Skeletal muscle satellite cell (primary cell): ENCODE measurements at regions not wholly inside any gene's neighbourhood (a gene's known extent, or its start where the extent isn't known, plus 50 kb on each side); places are given as distances from the start of the nearest gene placed in this dataset.

Source experiments
- H3K27me3 ChIP-seq: 2 replicates; pipeline ENCODE4 v1.7.0; 2013; ENCODE audit warnings: low read length; ENCODE audit not compliant: control insufficient read depth, insufficient read depth
- H3K36me3 ChIP-seq: 2 replicates; pipeline ENCODE4 v1.7.0; 2013; ENCODE audit warnings: mild to moderate bottlenecking, control low read depth, low read length; ENCODE audit not compliant: insufficient read depth
- H3K4me1 ChIP-seq: 2 replicates; pipeline ENCODE4 v1.7.0; 2013; ENCODE audit warnings: low read length; ENCODE audit not compliant: control insufficient read depth, insufficient read depth
- H3K4me2 ChIP-seq: 2 replicates; pipeline ENCODE4 v1.7.0; 2013; ENCODE audit warnings: mild to moderate bottlenecking, low read length
- H3K4me3 ChIP-seq: 2 replicates; pipeline ENCODE4 v1.7.0; 2013; ENCODE audit warnings: low read length
- H3K9ac ChIP-seq: 2 replicates; pipeline ENCODE4 v1.7.0; 2013; ENCODE audit warnings: mild to moderate bottlenecking, low read depth, low read length, moderate library complexity
- H3K9me3 ChIP-seq: replicated peaks from 2 replicates; pipeline ENCODE4 v1.7.0; 2013; ENCODE audit warnings: mild to moderate bottlenecking, control low read depth, low read length

DNA sequence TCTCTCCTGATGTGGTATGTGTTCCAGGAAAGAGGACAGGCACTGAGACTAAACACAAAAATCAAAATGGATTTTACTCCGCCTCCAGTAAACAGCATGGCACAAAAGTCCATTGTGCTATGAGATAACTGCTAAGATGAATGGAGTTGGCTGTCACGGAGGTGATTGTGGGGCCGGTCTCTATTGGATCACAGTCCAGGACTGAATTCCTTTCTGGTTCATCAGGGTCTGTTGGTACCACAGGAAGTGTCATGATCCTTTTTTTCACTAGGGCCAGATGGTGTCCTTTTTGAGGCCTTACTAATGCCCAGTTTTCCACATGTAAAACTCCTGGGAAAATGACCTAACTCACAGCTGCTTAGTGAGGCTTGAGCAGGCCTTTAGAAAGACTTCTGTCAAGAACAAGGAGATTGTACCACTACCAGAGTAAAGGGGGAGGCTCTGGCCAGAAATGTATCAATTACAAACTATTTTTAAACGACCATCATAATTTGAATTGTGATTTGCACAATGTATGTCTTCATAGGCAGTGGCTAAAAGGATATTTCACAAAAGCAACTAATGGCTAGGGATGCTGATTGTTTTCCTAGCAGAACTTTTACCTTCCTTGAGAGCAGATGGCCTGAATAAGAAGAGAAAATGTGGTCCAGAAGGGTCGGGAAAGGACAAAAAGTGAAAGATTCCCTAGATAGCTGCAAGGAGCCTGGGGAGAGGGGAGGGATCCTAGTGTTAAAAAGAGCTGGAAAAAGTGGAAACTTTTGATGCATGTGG is 192.2 kb upstream of the POU3F2 start:
- H3K4me1 ChIP-seq = peaks cover 4% of the 10 kb centered on the region
- H3K4me3 ChIP-seq = no peak overlapping the region
- no peak overlapping the region for H3K9ac ChIP-seq
- no peaks in the 10 kb centered on the region for H3K27me3 ChIP-seq
- no peak overlapping the region for H3K4me2 ChIP-seq
- no peaks in the 10 kb centered on the region for H3K36me3 ChIP-seq
- no peaks in the 10 kb centered on the region for H3K9me3 ChIP-seq

DNA sequence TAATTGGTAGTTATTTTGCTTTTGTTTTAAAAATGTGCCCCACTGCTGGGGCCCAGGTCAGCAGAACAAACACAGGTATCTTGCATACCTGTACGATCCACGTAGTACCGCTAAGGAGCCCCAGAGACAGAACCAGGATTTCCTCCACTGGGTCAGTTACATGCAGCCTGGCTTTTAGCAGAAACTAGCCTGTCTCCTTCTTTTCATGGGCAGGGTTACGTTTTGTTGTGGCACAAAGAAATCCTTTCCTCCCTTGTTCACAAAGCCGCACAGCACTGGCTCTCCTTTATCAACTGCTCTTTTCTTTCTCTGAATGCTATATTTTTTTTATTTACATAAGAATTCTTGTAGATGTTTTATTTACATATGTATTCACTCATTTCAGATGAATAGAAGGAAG is 190.3 kb upstream of the POU3F2 start:
- Histone ChIP-seq H3K27me3 (no peaks in the 10 kb centered on the region), H3K9ac (no peak overlapping the region), H3K9me3 (no peaks in the 10 kb centered on the region), H3K36me3 (no peaks in the 10 kb centered on the region), H3K4me1 (peaks cover 4% of the 10 kb centered on the region), H3K4me3 (no peak overlapping the region), H3K4me2 (no peak overlapping the region)

DNA sequence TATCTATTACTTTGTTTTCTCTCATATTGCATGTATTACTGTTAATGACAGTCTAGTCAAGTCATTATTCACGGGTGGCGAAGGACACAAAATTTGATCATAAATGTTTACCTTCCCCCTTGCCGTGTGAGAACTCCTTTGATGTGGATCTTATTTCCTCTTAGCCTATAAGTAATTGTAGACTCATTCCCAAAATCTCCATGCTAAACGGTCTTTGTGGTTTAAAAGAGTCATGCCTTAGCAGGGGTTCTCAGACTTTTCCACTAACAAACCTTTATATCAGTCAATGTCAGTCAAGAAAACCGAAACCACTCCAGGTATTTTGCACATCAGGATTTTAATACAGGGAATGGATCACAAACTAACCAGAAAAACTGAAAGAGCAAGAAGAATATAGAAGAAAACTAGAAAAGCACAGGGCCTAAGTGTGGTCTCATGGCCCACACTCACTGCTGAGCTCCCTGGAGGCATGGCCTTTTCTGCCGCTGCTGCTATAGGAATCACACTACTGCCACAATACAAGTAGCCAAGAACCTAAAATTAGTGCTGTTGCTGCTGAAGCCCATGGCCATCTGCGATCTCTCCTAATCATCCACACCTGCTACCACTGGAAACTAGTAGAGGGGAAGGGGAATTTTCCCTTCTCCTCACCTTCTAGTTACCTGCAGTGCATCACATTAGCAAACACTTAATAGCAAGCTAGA is 186.0 kb upstream of the POU3F2 start:
- H3K36me3 ChIP-seq = no peaks in the 10 kb centered on the region
- no peak overlapping the region for H3K9ac ChIP-seq
- H3K4me3 ChIP-seq = no peak overlapping the region
- no peaks in the 10 kb centered on the region for H3K27me3 ChIP-seq
- H3K9me3 ChIP-seq = no peaks in the 10 kb centered on the region
- H3K4me2 ChIP-seq = no peak overlapping the region
- H3K4me1 ChIP-seq = no peaks in the 10 kb centered on the region

DNA sequence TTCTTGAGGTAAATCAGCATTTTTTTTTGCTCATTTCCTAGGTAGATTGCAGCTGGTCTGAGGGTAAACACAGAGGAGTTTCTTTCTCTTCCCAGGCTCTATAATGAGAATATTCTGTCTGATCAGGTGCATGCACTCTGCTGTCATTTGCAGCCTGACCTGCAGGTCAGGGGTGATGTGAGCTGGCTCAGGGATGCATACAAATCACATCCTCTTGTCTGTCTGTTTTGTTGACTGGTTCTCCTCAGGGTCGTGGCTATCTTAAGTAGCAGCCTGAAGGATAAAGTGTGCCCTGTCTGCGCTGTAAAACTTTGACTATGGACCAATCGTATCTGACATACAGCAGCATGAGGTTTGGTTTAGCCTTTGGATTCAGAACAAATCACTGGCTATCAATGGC is 183.4 kb upstream of the POU3F2 start:
- no peaks in the 10 kb centered on the region for H3K36me3 ChIP-seq
- no peaks in the 10 kb centered on the region for H3K9me3 ChIP-seq
- no peaks in the 10 kb centered on the region for H3K27me3 ChIP-seq
- H3K4me1 ChIP-seq = no peaks in the 10 kb centered on the region
- H3K4me3 ChIP-seq = no peak overlapping the region
- H3K4me2 ChIP-seq = no peak overlapping the region
- no peak overlapping the region for H3K9ac ChIP-seq

DNA sequence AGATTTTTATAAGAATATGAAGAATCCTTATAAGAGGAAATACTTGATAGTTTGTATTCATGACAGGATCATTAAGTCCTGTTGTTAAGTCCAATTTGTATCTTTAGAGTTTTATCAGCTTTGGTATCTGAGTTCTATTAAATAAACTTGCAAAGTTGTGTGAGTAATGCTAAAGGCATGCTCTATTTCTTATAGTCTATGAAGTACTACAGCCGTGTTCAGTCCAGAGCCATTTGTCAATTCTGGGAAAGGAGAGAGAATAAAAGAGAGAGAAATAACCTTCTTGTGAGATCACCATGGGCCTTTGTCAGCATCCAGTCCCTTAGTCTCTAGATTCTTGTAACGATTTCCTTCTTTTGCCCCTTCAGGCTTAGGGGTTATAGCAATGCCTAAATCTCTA is 181.2 kb upstream of the POU3F2 start:
- Histone ChIP-seq H3K4me1 (no peaks in the 10 kb centered on the region), H3K9ac (no peak overlapping the region), H3K36me3 (no peaks in the 10 kb centered on the region), H3K9me3 (no peaks in the 10 kb centered on the region), H3K4me3 (no peak overlapping the region), H3K4me2 (no peak overlapping the region), H3K27me3 (no peaks in the 10 kb centered on the region)

DNA sequence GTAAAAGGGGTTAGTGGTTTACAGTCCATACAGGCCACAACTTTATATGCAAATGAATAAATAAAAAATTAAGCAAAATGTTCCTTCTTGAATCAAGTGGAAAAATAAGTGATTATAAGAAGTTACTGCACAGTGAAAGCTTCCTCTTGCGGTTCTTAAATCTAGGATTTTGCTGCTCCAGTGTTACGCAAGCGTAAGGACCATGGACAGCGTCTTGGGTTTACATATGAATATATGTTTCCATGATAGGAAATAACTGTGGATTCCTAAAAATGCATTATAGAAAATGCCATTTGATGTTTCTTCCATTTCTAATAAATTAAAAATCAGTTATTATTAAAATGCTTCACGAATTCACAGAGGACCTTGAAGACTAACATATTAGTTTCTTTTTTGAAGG is 176.6 kb upstream of the POU3F2 start:
- Histone ChIP-seq H3K9ac (no peak overlapping the region), H3K27me3 (no peaks in the 10 kb centered on the region), H3K4me3 (no peak overlapping the region), H3K4me2 (no peak overlapping the region), H3K36me3 (no peaks in the 10 kb centered on the region), H3K9me3 (no peaks in the 10 kb centered on the region), H3K4me1 (no peaks in the 10 kb centered on the region)

DNA sequence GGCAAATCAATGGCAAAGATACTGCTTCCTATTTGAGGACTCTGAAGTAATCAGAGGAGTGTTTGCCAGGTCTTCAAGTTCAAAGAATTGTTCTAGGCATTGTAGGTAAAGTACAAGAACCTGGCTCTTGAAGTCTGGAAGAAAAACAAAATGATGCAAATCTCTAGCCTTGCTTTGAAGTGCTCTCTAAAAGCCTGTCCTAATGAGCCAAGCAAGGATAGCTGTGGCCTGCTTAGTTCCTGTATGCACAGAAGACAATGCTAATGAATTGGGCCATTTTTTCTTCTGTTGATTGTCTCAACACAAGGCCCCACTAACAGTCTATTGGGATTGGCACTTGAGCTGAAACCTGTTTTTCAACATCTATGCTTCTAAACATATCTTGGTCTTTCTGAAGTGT is 165.0 kb upstream of the POU3F2 start:
- no peaks in the 10 kb centered on the region for H3K36me3 ChIP-seq
- no peaks in the 10 kb centered on the region for H3K27me3 ChIP-seq
- H3K9me3 ChIP-seq = no peaks in the 10 kb centered on the region
- H3K4me3 ChIP-seq = no peak overlapping the region
- H3K9ac ChIP-seq = no peak overlapping the region
- no peaks in the 10 kb centered on the region for H3K4me1 ChIP-seq
- no peak overlapping the region for H3K4me2 ChIP-seq

DNA sequence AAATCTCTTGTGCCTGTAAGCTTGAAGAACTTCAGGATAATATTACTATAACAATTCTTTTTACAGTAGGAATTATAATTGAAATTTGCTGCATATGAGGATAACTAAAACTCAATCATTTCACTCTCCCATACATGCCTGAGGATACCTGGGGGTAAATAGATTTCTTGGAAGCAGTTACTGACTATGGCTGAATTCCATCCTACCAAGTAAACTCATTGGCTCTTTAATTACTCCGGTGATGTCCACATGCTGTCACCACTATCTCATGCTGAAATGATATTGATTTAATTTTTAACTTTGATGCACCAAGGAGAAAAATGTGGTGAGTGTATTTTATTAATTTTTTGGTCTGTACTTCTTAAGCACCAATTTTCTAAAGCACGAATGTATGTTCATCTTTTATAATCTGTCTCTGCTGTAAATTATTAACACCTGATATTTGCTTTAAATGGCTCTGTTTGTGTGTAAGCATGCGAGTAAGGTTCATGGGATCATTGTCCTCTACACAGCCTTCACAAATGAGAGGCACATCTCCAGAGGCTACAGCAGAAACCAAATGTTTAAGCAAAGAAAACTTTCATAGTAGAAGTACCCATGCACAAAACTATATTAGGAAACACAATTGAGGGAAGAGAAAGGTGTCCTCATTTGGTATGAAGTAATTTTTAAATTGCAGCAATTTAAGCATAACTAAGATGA is 164.2 kb upstream of the POU3F2 start:
- H3K36me3 ChIP-seq = no peaks in the 10 kb centered on the region
- no peak overlapping the region for H3K9ac ChIP-seq
- no peaks in the 10 kb centered on the region for H3K9me3 ChIP-seq
- no peaks in the 10 kb centered on the region for H3K27me3 ChIP-seq
- H3K4me2 ChIP-seq = no peak overlapping the region
- no peaks in the 10 kb centered on the region for H3K4me1 ChIP-seq
- no peak overlapping the region for H3K4me3 ChIP-seq

DNA sequence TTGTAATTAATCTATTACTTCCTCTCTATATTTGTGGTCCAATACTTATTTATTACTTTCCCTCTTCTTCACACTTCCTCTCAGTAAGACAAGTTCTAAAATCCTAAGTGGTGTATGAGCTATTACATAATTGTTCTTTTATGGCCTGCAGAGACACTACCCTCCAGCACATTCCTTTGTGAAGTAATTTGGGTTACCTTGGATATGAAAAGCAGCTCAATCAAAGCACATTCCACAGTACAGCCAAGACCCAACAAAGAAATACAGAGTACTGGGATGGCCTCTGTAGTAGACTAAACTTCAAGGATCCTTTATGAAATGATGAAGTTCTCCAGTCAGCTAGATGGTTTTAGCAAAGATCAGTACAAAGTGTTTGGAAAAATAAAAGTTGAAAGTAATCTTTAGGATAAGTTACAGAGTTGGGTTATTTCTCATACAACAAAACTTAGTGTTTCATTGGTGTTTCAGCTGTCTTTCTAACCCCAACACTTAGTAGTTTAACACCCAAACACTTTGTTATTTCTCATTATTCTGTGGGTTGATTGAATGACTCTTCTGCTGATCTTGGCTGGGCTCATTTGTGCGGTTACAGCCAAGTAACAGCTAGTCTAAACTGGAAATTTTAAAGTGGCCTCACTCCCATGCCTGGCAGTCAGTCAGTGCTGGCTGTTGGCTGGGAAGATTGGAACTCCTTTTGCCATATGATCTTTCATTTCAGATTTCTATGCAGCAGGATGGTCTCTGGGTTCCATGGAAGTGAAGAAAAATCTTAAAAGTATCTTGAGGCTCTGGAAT is 161.5 kb upstream of the POU3F2 start:
- H3K9me3 ChIP-seq = no peaks in the 10 kb centered on the region
- H3K4me2 ChIP-seq = no peak overlapping the region

DNA sequence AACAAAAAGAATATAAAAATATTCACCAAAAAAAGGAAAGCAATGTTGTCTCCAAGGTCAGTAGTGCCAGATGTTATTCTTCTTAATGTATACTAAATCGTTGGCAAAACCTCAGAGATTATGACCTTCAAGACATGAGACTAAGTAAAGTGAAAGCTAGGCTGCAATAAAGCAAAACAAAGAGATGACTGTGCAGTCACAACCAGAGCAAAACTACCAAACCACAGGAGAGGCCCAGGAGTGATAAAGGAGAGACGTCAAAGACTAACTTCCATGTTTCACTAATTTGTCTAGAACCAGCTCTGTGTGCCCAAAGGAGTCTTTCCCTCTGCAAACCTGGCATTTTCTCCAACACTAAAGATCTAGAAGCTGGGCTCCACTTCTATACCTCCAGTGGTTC is 155.9 kb upstream of the POU3F2 start:
- H3K9ac ChIP-seq = no peak overlapping the region
- no peaks in the 10 kb centered on the region for H3K4me1 ChIP-seq
- H3K9me3 ChIP-seq = no peaks in the 10 kb centered on the region
- H3K4me2 ChIP-seq = no peak overlapping the region
- H3K27me3 ChIP-seq = no peaks in the 10 kb centered on the region
- H3K4me3 ChIP-seq = no peak overlapping the region
- no peaks in the 10 kb centered on the region for H3K36me3 ChIP-seq

More for the DNA sequence above, 161.5 kb upstream of the POU3F2 start:
- no peaks in the 10 kb centered on the region for H3K36me3 ChIP-seq
- no peaks in the 10 kb centered on the region for H3K27me3 ChIP-seq
- H3K4me3 ChIP-seq = no peak overlapping the region
- H3K9ac ChIP-seq = no peak overlapping the region
- H3K4me1 ChIP-seq = no peaks in the 10 kb centered on the region

DNA sequence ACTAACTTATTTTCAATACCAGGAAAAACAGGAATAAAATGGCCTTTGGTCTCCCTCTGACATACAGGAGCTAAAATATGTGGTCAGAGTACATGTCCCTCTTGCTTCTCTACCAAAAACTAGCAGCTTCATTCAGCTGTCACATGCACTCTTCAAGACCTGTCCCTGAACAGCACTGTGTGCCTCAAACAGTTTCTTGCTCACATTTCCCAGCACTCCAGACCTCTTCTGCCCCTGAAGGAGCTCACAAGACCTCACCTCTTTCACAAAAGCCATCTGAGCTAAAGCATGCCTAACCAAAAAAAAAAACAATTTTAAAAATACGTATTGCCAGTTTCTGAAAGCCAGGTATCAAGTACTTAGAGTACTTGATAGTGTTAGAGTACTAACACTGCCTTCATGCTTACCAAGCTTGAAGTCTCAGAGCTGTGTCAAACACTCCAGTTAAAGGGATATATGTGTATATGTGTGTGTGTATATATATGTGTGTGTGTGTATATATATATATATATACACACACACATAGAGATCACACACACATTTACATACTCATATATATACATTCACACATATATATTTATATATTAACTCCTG is 148.3 kb upstream of the POU3F2 start:
- Histone ChIP-seq H3K4me1 (peaks cover 12% of the 10 kb centered on the region), H3K36me3 (no peaks in the 10 kb centered on the region), H3K4me2 (no peak overlapping the region), H3K9ac (no peak overlapping the region), H3K9me3 (no peaks in the 10 kb centered on the region), H3K27me3 (no peaks in the 10 kb centered on the region), H3K4me3 (no peak overlapping the region)
